HG03066 (cell line): ENCODE measurements at regions not wholly inside any gene's neighbourhood (a gene's known extent, or its start where the extent isn't known, plus 50 kb on each side); places are given as distances from the start of the nearest gene placed in this dataset.
"Not testable (repeated sequence)": the region's sequence is repeated elsewhere in the genome, so short reads cannot be mapped to it uniquely, and the experiment has no call there.

Experiments
- ATAC-seq: cut with Tn5 transposase; IDR thresholded peaks from one replicate; pipeline ENCODE4 v1.9.1; 2021; ENCODE audit warnings: low read depth; ENCODE audit not compliant: unreplicated experiment

GRCh38 chr1:219732814-219733491, 120.0 kb upstream of the ZC3H11B start:
- ATAC-seq: no peak

GRCh38 chr1:219731771-219732170, 118.9 kb upstream of the ZC3H11B start:
- no peak for ATAC-seq

DNA sequence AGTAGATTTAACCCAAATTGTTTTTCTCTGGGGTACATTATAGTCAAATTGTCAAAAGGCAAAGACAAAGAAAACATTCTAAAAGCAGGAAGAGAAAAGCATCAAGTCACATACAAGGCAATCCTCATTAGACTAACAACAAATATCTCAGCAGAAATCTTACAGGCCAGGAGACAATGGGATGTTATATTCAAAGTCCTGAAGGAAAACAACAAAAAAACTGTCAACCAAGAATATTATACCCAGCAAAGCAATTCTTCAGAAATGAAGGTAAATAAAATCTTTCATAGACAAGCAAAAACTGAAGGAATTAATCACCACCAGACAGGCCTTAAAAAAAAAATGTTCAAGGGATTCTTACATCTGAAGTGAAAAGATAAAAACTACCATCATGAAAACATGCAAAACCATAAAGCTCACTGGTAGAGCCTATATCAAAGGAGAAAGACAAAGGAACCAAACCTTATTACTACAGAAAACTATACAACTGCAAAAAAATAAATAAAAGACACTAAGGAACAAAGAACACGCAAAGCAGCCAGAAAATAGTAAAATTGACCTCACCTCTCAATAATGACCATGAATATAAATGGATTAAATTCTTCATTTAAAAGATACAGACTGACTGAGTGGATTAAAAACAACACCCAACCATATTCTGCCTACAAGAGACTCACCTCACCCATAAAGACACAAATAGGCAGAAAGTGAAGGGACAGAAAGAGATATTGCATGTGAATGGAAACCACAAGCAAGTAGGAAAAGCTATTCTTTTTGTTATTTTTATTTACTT, 113.8 kb upstream of the ZC3H11B start:
- ATAC-seq: no peak

DNA sequence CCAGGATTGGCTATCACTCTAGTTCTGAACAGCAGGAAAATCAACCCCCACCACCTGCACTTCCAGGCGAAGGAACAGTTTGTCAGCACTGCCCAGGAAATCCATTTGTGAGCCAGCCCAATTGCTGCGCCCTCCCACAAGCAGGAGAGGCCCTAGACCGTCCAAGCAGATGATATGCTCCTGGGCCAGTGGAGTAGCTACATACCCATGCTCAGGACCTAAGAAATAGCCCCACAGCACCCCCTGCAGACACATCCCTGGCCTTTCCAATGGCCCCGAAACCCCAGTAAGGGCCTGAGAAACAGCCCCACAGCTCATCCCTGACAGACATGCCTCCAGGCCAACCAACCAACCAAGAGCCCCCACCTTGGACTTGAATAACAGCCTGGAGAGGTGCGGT, 111.5 kb upstream of the ZC3H11B start:
- no peak for ATAC-seq

DNA sequence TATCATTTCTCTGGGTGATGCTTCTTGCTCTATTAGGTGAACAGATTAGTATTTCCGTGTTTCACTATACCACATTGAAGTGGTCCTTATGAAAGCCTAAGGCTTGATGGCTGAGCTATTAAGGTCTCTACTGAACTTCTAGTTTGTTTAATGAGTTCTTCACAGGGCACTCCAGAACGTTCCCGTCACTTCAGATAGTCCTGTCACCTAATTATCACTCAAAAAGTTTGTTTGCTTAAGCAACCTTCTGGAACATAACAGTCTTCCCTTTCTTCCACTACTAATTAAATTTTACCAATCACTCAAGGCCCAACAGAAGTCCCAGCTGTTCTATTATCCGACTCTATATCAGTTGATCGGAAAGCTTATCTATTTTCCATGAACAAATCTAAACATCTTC, 104.6 kb upstream of the ZC3H11B start:
- no peak for ATAC-seq

GRCh38 chr1:219716611-219717114, 103.8 kb upstream of the ZC3H11B start:
- no peak for ATAC-seq

DNA sequence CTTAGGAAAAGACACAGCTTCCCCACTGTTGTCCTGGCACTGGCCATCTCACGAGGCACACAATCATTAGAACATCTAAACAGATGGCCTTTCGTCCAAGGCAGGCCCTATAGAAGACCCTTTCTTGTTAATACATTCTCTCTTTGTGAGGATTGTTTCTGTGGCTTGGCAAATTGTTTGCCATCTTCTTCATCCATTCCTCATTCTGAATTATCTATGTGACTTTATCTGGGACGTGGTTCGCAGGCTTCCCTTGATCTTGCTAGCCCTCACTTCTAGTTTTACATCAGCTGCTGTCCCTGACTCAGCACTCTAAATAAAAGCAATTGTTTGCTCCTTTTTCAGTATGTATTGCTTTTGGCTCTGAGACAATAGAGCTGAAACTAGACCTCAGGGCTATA, 101.1 kb upstream of the ZC3H11B start:
- ATAC-seq: no peak

DNA sequence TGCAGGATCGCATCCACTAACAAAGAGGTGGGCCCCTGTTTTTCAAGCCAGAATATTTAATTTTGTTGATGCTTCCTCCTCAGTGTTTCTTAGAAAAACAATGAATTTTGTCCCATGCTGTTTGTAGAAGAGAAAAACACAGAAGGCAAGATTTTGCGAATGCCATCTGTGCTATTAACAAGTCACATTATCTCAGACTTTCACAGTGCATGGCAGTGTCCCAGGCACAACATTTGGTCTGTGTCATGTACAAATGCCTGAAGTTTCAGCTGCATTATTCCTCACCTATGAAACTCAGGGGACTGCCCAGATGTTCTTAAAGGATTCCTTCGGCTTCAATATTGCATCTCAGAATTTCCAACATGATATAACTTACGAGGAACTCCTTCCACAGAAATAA, 99.6 kb upstream of the ZC3H11B start:
- ATAC-seq: no peak

DNA sequence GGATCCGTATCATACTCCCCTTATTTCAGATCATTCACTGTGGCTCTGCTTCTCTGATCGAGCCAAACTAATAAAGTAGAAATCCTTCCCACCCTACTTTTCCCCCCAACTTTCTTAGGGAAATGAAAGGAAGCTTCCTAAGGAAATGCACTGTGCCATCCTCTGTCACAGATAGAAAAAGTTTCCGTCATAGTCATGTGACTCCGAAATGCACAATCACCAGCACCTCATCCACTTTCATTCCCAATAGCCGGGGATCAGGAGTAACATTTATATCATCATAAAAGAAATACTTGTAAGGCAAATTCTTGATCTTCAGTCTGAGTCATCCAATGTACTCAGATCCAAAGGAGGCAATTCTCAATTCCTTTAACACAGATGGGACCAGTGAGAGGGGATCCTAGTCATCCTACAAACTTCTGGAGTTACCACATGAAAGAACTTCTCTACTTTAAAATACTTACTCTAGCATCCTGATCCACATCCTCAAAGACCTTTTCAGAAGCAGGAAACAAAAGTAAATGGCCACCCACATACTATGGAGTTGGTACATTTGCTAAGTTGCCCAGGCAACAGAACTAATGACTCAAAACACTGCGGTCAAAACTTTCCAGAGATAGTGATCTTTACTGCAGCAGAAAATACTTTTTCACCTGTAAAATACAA, 97.8 kb upstream of the ZC3H11B start:
- ATAC-seq: no peak

DNA sequence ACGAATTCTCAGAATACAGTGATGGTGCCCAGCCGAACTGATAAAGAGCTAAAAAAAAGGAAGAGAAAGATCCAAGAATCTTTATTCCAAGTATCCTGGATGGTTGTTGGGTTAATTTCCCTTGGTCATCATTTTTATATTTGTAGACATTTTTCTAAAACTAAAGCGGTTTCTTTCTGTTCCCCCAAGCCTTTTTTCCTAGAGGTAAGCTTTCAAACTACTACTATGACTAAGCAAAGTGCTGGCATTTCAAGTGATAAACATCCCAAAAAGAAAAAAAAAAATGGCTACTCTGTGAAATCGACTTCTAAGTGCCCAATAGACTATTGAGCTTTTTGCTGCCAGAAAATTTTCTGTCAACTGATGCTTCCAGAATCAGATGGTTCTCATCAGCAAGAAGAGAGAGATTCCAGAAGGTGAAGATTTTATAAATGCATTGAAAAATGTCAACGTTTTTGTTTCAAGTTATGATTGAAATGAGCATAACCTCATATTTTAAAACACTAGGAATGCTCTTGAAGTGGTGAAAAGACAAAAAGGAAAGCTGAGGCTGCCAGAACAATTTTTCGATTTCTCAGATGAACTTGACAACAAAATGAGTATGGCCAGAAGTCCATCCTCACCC, 96.1 kb upstream of the ZC3H11B start:
- ATAC-seq: no peak

DNA sequence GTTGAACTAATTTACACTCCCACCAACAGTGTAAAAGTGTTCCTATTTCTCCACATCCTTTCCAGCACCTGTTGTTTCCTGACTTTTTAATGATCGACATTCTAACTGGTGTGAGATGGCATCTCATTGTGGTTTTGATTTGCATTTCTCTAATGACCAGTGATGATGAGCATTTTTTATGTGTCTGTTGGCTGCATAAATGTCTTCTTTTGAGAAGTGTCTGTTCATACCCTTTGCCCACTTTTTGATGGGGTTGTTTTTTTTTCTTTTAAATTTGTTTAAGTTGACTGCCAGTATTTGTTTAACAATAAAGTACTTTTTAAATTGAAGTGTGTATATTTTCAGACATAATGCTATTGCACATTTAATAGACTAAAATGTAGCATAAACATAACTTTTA, 95.0 kb upstream of the ZC3H11B start:
- ATAC-seq: not testable (repeated sequence)

DNA sequence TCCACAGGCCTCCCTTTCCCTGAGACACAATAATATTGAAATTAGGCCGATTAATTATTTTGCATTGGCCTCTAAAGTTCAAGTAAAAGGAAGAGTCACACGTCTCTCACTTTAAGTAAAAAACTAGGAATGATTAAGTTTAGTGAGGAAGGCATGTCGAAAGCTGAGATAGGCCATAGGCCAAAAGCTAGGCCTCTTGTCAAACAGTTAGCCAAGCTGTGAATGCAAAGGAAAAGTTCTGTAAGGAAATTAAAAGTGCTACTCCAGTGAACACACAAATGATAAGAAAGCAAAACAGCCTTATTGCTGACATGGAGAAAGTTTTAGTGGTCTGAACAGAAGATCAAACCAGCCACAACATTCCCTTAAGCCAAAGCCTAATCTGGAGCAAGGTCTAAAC, 91.4 kb upstream of the ZC3H11B start:
- not testable (repeated sequence) for ATAC-seq

- no peak for ATAC-seq
These were observed 90.4 kb upstream of the ZC3H11B start for GRCh38 chr1:219703368-219703639.

DNA sequence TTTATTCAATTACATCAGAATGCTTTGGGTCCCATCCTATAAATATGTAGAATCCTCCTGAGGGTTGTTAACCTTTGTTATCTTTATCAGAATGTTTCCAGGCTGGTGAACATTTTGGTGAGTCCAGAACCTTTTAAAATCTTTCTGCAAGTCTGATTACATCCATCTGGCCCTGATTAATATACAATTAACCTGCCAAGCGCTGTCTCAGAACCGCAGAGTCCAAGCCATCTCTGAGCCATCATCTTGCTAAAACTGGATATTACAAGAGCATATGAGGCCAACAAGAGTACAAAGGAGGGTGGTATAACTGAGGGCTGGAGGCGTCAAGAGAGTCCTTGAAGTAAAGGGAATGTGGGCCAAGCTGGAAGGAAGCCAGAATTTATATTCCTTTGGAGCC, 88.6 kb upstream of the ZC3H11B start:
- no peak for ATAC-seq

GRCh38 chr1:219699870-219700269, 87.0 kb upstream of the ZC3H11B start:
- no peak for ATAC-seq

DNA sequence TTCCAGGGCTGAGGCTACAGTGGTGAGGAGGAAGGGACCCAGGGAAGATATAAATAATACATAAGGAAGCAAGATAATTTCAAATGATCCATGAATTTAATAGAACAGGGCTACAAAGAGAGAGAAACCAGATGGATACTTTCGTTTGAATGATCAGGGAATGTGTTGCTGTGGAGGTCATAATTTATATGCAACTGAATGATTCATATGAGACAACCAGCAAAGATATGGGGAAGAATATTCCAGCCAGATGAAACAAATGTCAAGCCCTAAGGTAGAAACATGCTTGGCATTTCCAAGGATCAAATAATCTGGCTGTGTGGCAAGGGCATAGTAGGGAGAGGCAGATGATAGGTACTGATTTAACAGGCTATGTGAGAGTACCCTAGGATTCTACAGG, 84.8 kb upstream of the ZC3H11B start:
- ATAC-seq: no peak

GRCh38 chr1:219692981-219693380, 80.1 kb upstream of the ZC3H11B start:
- ATAC-seq: no peak

GRCh38 chr1:219689774-219690173, 76.9 kb upstream of the ZC3H11B start:
- ATAC-seq: no peak

DNA sequence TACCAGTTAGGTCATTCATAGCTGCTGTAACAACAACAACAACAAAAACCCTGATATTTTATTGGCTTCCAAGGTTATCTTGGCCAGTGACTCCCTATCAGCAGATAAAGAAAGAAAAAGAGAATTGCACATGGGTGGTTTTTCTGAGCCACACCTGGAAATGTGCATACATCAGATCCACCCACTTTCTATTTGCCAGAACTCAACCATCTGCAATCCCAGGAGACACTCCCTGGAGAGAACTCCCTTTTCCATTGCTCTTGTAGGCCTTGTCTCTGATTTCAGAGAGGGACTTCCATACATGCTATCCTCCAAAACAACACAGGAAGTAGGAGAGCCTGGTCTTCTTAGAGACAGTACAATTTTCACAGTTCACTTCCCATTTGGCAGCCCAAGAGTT, 74.9 kb upstream of the ZC3H11B start:
- ATAC-seq: no peak

- ATAC-seq: no peak
These were observed 73.3 kb upstream of the ZC3H11B start for GRCh38 chr1:219686171-219686570.

GRCh38 chr1:219682788-219683187, 69.9 kb upstream of the ZC3H11B start:
- ATAC-seq: no peak
